HG02610 (cell line): ENCODE measurements at regions not wholly inside any gene's neighbourhood (a gene's known extent, or its start where the extent isn't known, plus 50 kb on each side); places are given as distances from the start of the nearest gene placed in this dataset.
"Not testable (repeated sequence)": the region's sequence is repeated elsewhere in the genome, so short reads cannot be mapped to it uniquely, and the experiment has no call there.

ENCODE experiments used
- ATAC-seq: cut with Tn5 transposase; IDR thresholded peaks from one replicate; pipeline ENCODE4 v1.9.1; 2021; ENCODE audit warnings: mild to moderate bottlenecking, moderate library complexity; ENCODE audit not compliant: unreplicated experiment

GRCh38 chr1:148279002-148279542, 127.0 kb upstream of the NBPF11 start:
- ATAC-seq = not testable (repeated sequence)

GRCh38 chr1:148277865-148278279, 125.8 kb upstream of the NBPF11 start:
- not testable (repeated sequence) for ATAC-seq

GRCh38 chr1:148267066-148267465, 115.0 kb upstream of the NBPF11 start:
- not testable (repeated sequence) for ATAC-seq

GRCh38 chr1:148264374-148265276, 112.5 kb upstream of the NBPF11 start:
- ATAC-seq = no peak

- ATAC-seq = peak; percentile 14
These were observed 111.8 kb upstream of the NBPF11 start for GRCh38 chr1:148263906-148264255.

- ATAC-seq = peak; percentile 72
These were observed 111.2 kb upstream of the NBPF11 start for GRCh38 chr1:148263128-148263905.

- ATAC-seq = not testable (repeated sequence)
These were observed 109.6 kb upstream of the NBPF11 start for GRCh38 chr1:148261684-148262083.

GRCh38 chr1:148257886-148258285, 105.8 kb upstream of the NBPF11 start:
- not testable (repeated sequence) for ATAC-seq

GRCh38 chr1:148254611-148255429, 102.7 kb upstream of the NBPF11 start:
- ATAC-seq = not testable (repeated sequence)

- ATAC-seq = not testable (repeated sequence)
These were observed 101.7 kb upstream of the NBPF11 start for GRCh38 chr1:148253808-148254207.

- ATAC-seq = not testable (repeated sequence)
These were observed 96.7 kb upstream of the NBPF11 start for GRCh38 chr1:148248798-148249197.

- ATAC-seq = not testable (repeated sequence)
These were observed 94.3 kb upstream of the NBPF11 start for GRCh38 chr1:148246258-148246861.

- ATAC-seq = not testable (repeated sequence)
These were observed 93.8 kb upstream of the NBPF11 start for GRCh38 chr1:148245843-148246242.

- not testable (repeated sequence) for ATAC-seq
These were observed 93.4 kb upstream of the NBPF11 start for GRCh38 chr1:148245443-148245842.

GRCh38 chr1:148233250-148233649, 81.2 kb upstream of the NBPF11 start:
- not testable (repeated sequence) for ATAC-seq

GRCh38 chr1:148228846-148229245, 76.8 kb upstream of the NBPF11 start:
- ATAC-seq = not testable (repeated sequence)

- ATAC-seq = not testable (repeated sequence)
These were observed 70.5 kb upstream of the NBPF11 start for GRCh38 chr1:148222399-148223159.

- ATAC-seq = not testable (repeated sequence)
These were observed 69.5 kb upstream of the NBPF11 start for GRCh38 chr1:148221593-148221992.

GRCh38 chr1:148219229-148219628, 67.1 kb upstream of the NBPF11 start:
- ATAC-seq = not testable (repeated sequence)
